Lower leg skin (tissue), 3 donors: ENCODE measurements at regions not wholly inside any gene's neighbourhood (a gene's known extent, or its start where the extent isn't known, plus 50 kb on each side); places are given as distances from the start of the nearest gene placed in this dataset.

Experiments
- CTCF ChIP-seq, 3 donors: fragments of 450-650 bp; IDR thresholded peaks; one replicate each; pipeline ENCODE4 v1.5.1; 2016; ENCODE audit warnings: antibody characterized with exemption in 3 of 3, mild to moderate bottlenecking in 3 of 3, moderate library complexity in 2 of 3
- POLR2A ChIP-seq, 2 donors: fragments of 450-650 bp; IDR thresholded peaks; one replicate each; pipeline ENCODE4 v1.6.1; 2016 to 2017; ENCODE audit warnings: antibody characterized with exemption in 2 of 2, mild to moderate bottlenecking in 1 of 2, moderate library complexity in 1 of 2

GRCh38 chr2:8288206-8288605, 393.6 kb upstream of the ID2 start:
- TF ChIP-seq POLR2A (IDR thresholded peaks at IDR 0.05) (no peak), CTCF (IDR thresholded peaks at IDR 0.05) (no peak)
